ENCODE measurements at regions not wholly inside any gene's neighbourhood (a gene's known extent, or its start where the extent isn't known, plus 50 kb on each side); places are given as distances from the start of the nearest gene placed in this dataset.

GRCh38 chr10:44320756-44321155 is 64.1 kb downstream of the CXCL12 start:
- H3K27ac ChIP-seq: no peak overlapping the region
- H3K9me3 ChIP-seq: no peaks in the 10 kb centered on the region
- H3K4me3 ChIP-seq: no peak overlapping the region
- DNase-seq (ENCODE audit: low spot score): no peak
- H3K36me3 ChIP-seq: no peaks in the 10 kb centered on the region
- TF ChIP-seq POLR2A (IDR thresholded peaks at IDR 0.05): no peak
- TF ChIP-seq POLR2AphosphoS5 (IDR thresholded peaks at IDR 0.05): no peak
- no peak for TF ChIP-seq CTCF (IDR thresholded peaks at IDR 0.05)
- intact Hi-C loops (cut with DNase I): no loop called here
- 47% methylated on average over 3 of the region's 3 CpGs for WGBS
- no peaks in the 10 kb centered on the region for H3K4me1 ChIP-seq (replicated peaks)
- H3K27me3 ChIP-seq (replicated peaks; ENCODE audit: insufficient read depth): no peaks in the 10 kb centered on the region

GRCh38 chr10:44317856-44318255 is 67.0 kb downstream of the CXCL12 start:
- Histone ChIP-seq H3K4me1 (replicated peaks) (no peaks in the 10 kb centered on the region), H3K36me3 (no peaks in the 10 kb centered on the region), H3K4me3 (no peak overlapping the region), H3K27me3 (replicated peaks; ENCODE audit: insufficient read depth) (no peaks in the 10 kb centered on the region), H3K9me3 (no peaks in the 10 kb centered on the region), H3K27ac (no peak overlapping the region)
- intact Hi-C loops (cut with DNase I): no loop called here
- no peak for TF ChIP-seq POLR2AphosphoS5 (IDR thresholded peaks at IDR 0.05)
- no peak for TF ChIP-seq POLR2A (IDR thresholded peaks at IDR 0.05)
- TF ChIP-seq CTCF (IDR thresholded peaks at IDR 0.05): no peak
- 77% methylated on average over 3 of the region's 3 CpGs for WGBS
- DNase-seq (ENCODE audit: low spot score): no peak

GRCh38 chr10:44316922-44317215 is 68.0 kb downstream of the CXCL12 start:
- Histone ChIP-seq H3K36me3 (no peaks in the 10 kb centered on the region), H3K9me3 (no peaks in the 10 kb centered on the region), H3K27me3 (replicated peaks; ENCODE audit: insufficient read depth) (no peaks in the 10 kb centered on the region), H3K4me1 (replicated peaks) (no peaks in the 10 kb centered on the region), H3K4me3 (no peak overlapping the region), H3K27ac (no peak overlapping the region)
- 91% methylated on average over 8 of the region's 8 CpGs for WGBS
- DNase-seq (ENCODE audit: low spot score): no peak
- no peak for TF ChIP-seq POLR2A (IDR thresholded peaks at IDR 0.05)
- no peak for TF ChIP-seq POLR2AphosphoS5 (IDR thresholded peaks at IDR 0.05)
- no peak for TF ChIP-seq CTCF (IDR thresholded peaks at IDR 0.05)
- intact Hi-C loops (cut with DNase I): no loop called here

GRCh38 chr10:44316187-44316921 is 68.5 kb downstream of the CXCL12 start:
- intact Hi-C loops (cut with DNase I): no loop called here
- no peaks in the 10 kb centered on the region for H3K36me3 ChIP-seq
- DNase-seq (ENCODE audit: low spot score): no peak
- WGBS: 93% methylated on average over 8 of the region's 8 CpGs
- TF ChIP-seq CTCF (IDR thresholded peaks at IDR 0.05) (no peak), POLR2A (IDR thresholded peaks at IDR 0.05) (no peak), POLR2AphosphoS5 (IDR thresholded peaks at IDR 0.05) (no peak)
- H3K27me3 ChIP-seq (replicated peaks; ENCODE audit: insufficient read depth): no peaks in the 10 kb centered on the region
- H3K4me3 ChIP-seq: no peak overlapping the region
- H3K9me3 ChIP-seq: no peaks in the 10 kb centered on the region
- H3K27ac ChIP-seq: no peak overlapping the region
- no peaks in the 10 kb centered on the region for H3K4me1 ChIP-seq (replicated peaks)

- WGBS: 86% methylated on average over 6 of the region's 6 CpGs
- TF ChIP-seq CTCF (IDR thresholded peaks at IDR 0.05) (no peak), POLR2A (IDR thresholded peaks at IDR 0.05) (no peak), POLR2AphosphoS5 (IDR thresholded peaks at IDR 0.05) (no peak)
- H3K36me3 ChIP-seq: no peaks in the 10 kb centered on the region
Measured at GRCh38 chr10:44314802-44315460, 70.0 kb downstream of the CXCL12 start.

More at GRCh38 chr10:44314802-44315460, 70.0 kb downstream of the CXCL12 start:
- Histone ChIP-seq H3K9me3 (no peaks in the 10 kb centered on the region), H3K4me1 (replicated peaks) (peaks cover 2% of the 10 kb centered on the region), H3K27me3 (replicated peaks; ENCODE audit: insufficient read depth) (no peaks in the 10 kb centered on the region), H3K4me3 (no peak overlapping the region), H3K27ac (no peak overlapping the region)
- intact Hi-C loops (cut with DNase I): loop anchor here (5.0 kb wide), 2 partner anchors 67 to 643 kb away; no protein-coding TSS in a partner anchor
- no peak for DNase-seq (ENCODE audit: low spot score)
